ENCODE measurements at regions not wholly inside any gene's neighbourhood (a gene's known extent, or its start where the extent isn't known, plus 50 kb on each side); places are given as distances from the start of the nearest gene placed in this dataset.

- ATAC-seq (ENCODE audit: low read depth) (no peak), DNase-seq (no peak)
- no peak overlapping the region for H3K27ac Mint-ChIP-seq
- no peaks in the 10 kb centered on the region for H3K36me3 Mint-ChIP-seq (ENCODE audit: low read depth)
- TF ChIP-seq, protein P1, sequence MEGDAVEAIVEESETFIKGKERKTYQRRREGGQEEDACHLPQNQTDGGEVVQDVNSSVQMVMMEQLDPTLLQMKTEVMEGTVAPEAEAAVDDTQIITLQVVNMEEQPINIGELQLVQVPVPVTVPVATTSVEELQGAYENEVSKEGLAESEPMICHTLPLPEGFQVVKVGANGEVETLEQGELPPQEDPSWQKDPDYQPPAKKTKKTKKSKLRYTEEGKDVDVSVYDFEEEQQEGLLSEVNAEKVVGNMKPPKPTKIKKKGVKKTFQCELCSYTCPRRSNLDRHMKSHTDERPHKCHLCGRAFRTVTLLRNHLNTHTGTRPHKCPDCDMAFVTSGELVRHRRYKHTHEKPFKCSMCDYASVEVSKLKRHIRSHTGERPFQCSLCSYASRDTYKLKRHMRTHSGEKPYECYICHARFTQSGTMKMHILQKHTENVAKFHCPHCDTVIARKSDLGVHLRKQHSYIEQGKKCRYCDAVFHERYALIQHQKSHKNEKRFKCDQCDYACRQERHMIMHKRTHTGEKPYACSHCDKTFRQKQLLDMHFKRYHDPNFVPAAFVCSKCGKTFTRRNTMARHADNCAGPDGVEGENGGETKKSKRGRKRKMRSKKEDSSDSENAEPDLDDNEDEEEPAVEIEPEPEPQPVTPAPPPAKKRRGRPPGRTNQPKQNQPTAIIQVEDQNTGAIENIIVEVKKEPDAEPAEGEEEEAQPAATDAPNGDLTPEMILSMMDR (IDR thresholded peaks at IDR 0.05), result no peak
- no peaks in the 10 kb centered on the region for H3K9me3 Mint-ChIP-seq
- intact Hi-C loops (cut with micrococcal nuclease), result no loop called here
- ChIA-PET CTCF (interaction anchor here (1.0 kb wide), 1 partner anchor 242 kb away, joined by 4 read pairs; no protein-coding TSS in a partner anchor), POLR2A (no interaction called here)
- peaks cover 16% of the 10 kb centered on the region for H3K27me3 Mint-ChIP-seq
- no peak overlapping the region for H3K4me3 Mint-ChIP-seq
- no peaks in the 10 kb centered on the region for H3K4me1 Mint-ChIP-seq
Measured at GRCh38 chr1:38246955-38247952, 200.7 kb upstream of the POU3F1 start.

GRCh38 chr1:38244218-38244845, 197.7 kb upstream of the POU3F1 start:
- ATAC-seq (ENCODE audit: low read depth) (no peak), DNase-seq (no peak)
- intact Hi-C loops (cut with micrococcal nuclease), result no loop called here
- H3K27ac Mint-ChIP-seq, result no peak overlapping the region
- H3K27me3 Mint-ChIP-seq, result peaks cover 10% of the 10 kb centered on the region
- TF ChIP-seq, protein P1 (IDR thresholded peaks at IDR 0.05), result no peak
- H3K9me3 Mint-ChIP-seq, result no peaks in the 10 kb centered on the region
- ChIA-PET CTCF (no interaction called here), POLR2A (no interaction called here)
- H3K4me3 Mint-ChIP-seq, result no peak overlapping the region
- H3K4me1 Mint-ChIP-seq, result no peaks in the 10 kb centered on the region
- no peaks in the 10 kb centered on the region for H3K36me3 Mint-ChIP-seq (ENCODE audit: low read depth)

DNA sequence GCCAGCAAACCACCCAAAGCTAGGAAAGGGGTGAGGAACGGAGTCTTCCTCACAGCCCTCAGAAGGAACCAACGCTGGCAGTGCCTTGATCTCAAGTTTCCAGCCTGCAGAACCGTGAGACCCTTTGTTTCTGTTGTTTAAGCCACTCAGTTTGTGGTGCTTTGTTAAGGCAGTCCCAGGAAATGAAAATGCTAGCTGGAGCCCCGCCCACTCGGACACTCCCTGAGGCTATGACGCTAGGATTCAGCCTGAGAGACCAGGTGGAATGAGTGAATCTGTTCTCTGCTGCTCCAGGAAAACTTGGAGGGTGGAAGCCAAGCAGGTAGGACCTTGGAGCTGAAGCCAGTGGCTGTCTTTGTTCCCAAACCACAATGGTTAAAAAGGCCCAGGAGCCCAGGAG, 196.5 kb upstream of the POU3F1 start:
- Mint-ChIP-seq H3K9me3 (no peaks in the 10 kb centered on the region), H3K27me3 (peaks cover 2% of the 10 kb centered on the region), H3K4me3 (no peak overlapping the region), H3K4me1 (no peaks in the 10 kb centered on the region), H3K36me3 (ENCODE audit: low read depth) (no peaks in the 10 kb centered on the region), H3K27ac (no peak overlapping the region)
- ATAC-seq (ENCODE audit: low read depth), result no peak
- POLR2A ChIA-PET, result no interaction called here
- CTCF ChIA-PET, result no interaction called here
- no peak for DNase-seq
- intact Hi-C loops (cut with micrococcal nuclease), result no loop called here
- TF ChIP-seq, protein P1 (IDR thresholded peaks at IDR 0.05), result no peak

DNA sequence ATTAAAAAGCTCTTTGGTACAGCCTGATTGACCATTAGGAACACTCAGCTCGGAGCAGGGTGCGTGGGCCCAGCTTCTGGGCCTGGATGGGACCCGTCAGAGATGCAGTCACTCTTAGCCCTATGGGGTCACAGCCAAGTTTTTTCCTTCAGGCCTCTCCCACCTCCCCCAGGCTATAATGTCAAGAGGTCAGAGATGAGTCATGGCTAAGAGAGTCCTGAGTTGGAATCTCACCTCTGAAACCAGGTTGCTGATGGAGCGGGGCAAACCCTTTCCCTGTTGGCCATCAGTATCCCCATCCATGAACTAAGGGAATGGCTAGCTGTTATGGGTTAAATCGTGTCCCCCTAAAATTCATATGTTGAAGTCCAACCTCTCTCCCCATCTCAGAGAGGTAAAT, 195.9 kb upstream of the POU3F1 start:
- Mint-ChIP-seq H3K9me3 (no peaks in the 10 kb centered on the region), H3K4me3 (no peak overlapping the region), H3K4me1 (no peaks in the 10 kb centered on the region), H3K27ac (no peak overlapping the region), H3K36me3 (ENCODE audit: low read depth) (no peaks in the 10 kb centered on the region), H3K27me3 (no peaks in the 10 kb centered on the region)
- intact Hi-C loops (cut with micrococcal nuclease), result no loop called here
- DNase-seq (no peak), ATAC-seq (ENCODE audit: low read depth) (no peak)
- ChIA-PET CTCF (no interaction called here), POLR2A (no interaction called here)
- TF ChIP-seq, protein P1 (IDR thresholded peaks at IDR 0.05), result no peak

DNA sequence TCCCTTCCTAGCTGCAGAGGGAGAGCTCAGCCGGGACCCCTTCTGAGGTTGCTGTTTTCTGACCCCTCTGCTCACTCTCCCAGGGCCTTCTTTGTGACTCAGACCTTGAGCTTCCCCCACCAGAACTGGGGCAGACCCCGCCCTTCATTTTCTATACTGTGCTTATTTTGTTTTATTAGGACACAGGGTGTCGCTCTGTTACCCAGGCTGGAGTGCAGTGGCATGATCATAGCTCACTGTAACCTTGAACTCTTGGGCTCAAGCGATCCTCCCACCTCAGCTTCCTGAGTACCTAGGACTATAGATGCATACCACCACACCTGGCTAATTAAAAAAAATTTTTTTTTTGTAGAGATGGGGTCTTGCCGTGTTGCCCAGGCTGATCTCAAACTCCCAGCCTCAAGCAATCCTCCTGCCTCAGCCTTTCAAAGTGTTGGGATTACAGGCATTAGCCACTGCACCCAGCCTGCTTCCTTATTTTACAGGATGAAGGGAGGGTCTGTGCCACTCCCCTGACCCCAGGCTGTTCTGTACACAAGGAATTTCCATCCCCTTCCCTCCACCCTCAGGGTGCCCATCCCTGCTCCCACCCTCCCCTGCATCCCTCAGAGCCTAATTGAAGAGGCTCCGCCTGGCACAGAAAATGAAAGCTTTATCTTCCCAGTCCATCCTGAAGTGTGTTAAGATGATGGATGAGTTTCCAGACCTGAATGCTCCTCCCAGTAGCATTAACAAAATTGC, 195.2 kb upstream of the POU3F1 start:
- TF ChIP-seq, protein P1 (IDR thresholded peaks at IDR 0.05), result no peak
- Mint-ChIP-seq H3K27ac (no peak overlapping the region), H3K4me1 (no peaks in the 10 kb centered on the region), H3K27me3 (no peaks in the 10 kb centered on the region), H3K36me3 (ENCODE audit: low read depth) (no peaks in the 10 kb centered on the region), H3K9me3 (no peaks in the 10 kb centered on the region), H3K4me3 (no peak overlapping the region)
- ATAC-seq (ENCODE audit: low read depth) (no peak), DNase-seq (no peak)
- ChIA-PET POLR2A (no interaction called here), CTCF (no interaction called here)
- intact Hi-C loops (cut with micrococcal nuclease), result no loop called here

All from activated B cell treated with CpG ODN at 0.5 μM for 24 hours (primary cell).